ENCODE measurements at regions not wholly inside any gene's neighbourhood (a gene's known extent, or its start where the extent isn't known, plus 50 kb on each side); places are given as distances from the start of the nearest gene placed in this dataset.

DNA sequence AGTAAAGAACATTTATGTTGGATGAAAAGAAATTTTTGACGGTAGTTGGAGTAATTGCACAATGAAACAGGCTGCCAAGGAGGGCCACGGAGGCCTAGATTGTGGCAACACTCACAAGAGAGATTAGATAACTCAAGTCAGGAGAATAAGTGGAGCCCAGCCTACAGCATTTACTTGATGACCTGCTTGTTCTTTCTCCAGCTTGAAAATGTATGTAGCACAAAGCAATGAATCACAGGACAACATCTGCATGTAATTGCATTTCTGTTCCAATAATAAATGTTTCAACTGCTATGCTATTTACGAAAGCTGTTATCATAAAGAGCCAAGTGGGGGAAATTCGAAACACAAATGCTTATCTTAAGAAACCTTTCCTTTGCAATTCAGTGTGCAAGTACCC, 221.2 kb upstream of the MID1 start:
- H3K79me1 ChIP-seq (replicated peaks; ENCODE audit: low read length, poor library complexity, severe bottlenecking), result no peaks in the 10 kb centered on the region
- no peak overlapping the region for H3K27ac ChIP-seq (ENCODE audit: low read length, poor library complexity, severe bottlenecking)

DNA sequence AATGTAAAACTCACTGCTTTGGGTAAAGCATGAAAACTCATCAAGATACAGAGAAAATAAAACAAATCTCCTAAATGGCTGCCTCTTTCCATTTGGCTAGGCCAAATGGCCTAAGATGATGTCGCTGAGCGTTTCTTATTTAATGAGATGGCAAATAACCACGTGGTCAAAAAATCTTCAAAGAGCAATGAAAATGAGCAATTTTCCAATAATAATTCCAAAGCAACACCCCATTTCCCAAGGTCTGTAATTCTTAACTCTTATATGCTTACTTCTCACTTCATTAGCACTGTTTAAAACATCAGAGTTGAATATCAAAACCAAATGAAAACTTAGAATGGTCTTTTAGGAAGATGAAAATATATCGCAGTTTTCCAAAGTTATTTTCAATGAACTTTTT, 222.3 kb upstream of the MID1 start:
- no peak overlapping the region for H3K14ac ChIP-seq (ENCODE audit: low read length in 2 of 2)
- H3K9ac ChIP-seq (ENCODE audit: low read length), result no peak overlapping the region
- H2BK12ac ChIP-seq (ENCODE audit: low read length in 2 of 2), result no peak overlapping the region
- H3K4me1 ChIP-seq (ENCODE audit: control insufficient read depth, insufficient read depth, low read depth, low read length), result no peaks in the 10 kb centered on the region
- H3K23ac ChIP-seq (ENCODE audit: low read length in 2 of 2), result no peak overlapping the region
- no peaks in the 10 kb centered on the region for H3K27me3 ChIP-seq (ENCODE audit: control insufficient read depth in 1 of 2, insufficient read depth in 1 of 2, low read length in 2 of 2)
- DNase-seq, result no peak
- no peak overlapping the region for H2AK5ac ChIP-seq (ENCODE audit: low read length, severe bottlenecking)
- no peaks in the 10 kb centered on the region for H3K9me3 ChIP-seq (ENCODE audit: control insufficient read depth, low read length)
- no peak overlapping the region for H3K18ac ChIP-seq (ENCODE audit: low read depth in 1 of 2, low read length in 2 of 2)
- H3K4me2 ChIP-seq (ENCODE audit: low read length, poor library complexity, severe bottlenecking), result no peak overlapping the region
- no peaks in the 10 kb centered on the region for H3K36me3 ChIP-seq (ENCODE audit: control insufficient read depth in 1 of 2, insufficient read depth in 2 of 2, low read depth in 1 of 2, low read length in 2 of 2)
- H2BK15ac ChIP-seq (ENCODE audit: low read depth, poor library complexity, severe bottlenecking), result no peak overlapping the region
- H2AFZ ChIP-seq (ENCODE audit: low read depth, low read length), result no peak overlapping the region
- H3K27ac ChIP-seq (ENCODE audit: low read length, poor library complexity, severe bottlenecking), result no peak overlapping the region
- H2BK120ac ChIP-seq (ENCODE audit: low read depth, low read length), result no peak overlapping the region
- no peak overlapping the region for H4K8ac ChIP-seq (ENCODE audit: low read length)
- H3K4me3 ChIP-seq (ENCODE audit: insufficient read depth in 1 of 2, low read depth in 1 of 2, low read length in 2 of 2), result no peak overlapping the region
- over 99% methylated on average over 4 of the region's 4 CpGs for WGBS
- no peak overlapping the region for H4K91ac ChIP-seq (ENCODE audit: low read length)
- H3K4ac ChIP-seq (ENCODE audit: low read depth in 1 of 2, low read length in 2 of 2), result no peak overlapping the region
- no peaks in the 10 kb centered on the region for H3K79me1 ChIP-seq (replicated peaks; ENCODE audit: low read length, poor library complexity, severe bottlenecking)
- H2BK5ac ChIP-seq (ENCODE audit: low read depth, low read length, poor library complexity, severe bottlenecking), result no peak overlapping the region

More for the DNA sequence above, 221.2 kb upstream of the MID1 start:
- no peak overlapping the region for H3K14ac ChIP-seq (ENCODE audit: low read length in 2 of 2)
- no peak overlapping the region for H3K4me3 ChIP-seq (ENCODE audit: insufficient read depth in 1 of 2, low read depth in 1 of 2, low read length in 2 of 2)
- no peak overlapping the region for H3K23ac ChIP-seq (ENCODE audit: low read length in 2 of 2)
- H3K4me1 ChIP-seq (ENCODE audit: control insufficient read depth, insufficient read depth, low read depth, low read length), result no peaks in the 10 kb centered on the region
- no peak for DNase-seq
- H3K4me2 ChIP-seq (ENCODE audit: low read length, poor library complexity, severe bottlenecking), result no peak overlapping the region
- H4K91ac ChIP-seq (ENCODE audit: low read length), result no peak overlapping the region
- no peak overlapping the region for H2AFZ ChIP-seq (ENCODE audit: low read depth, low read length)
- H2AK5ac ChIP-seq (ENCODE audit: low read length, severe bottlenecking), result no peak overlapping the region
- no peaks in the 10 kb centered on the region for H3K9me3 ChIP-seq (ENCODE audit: control insufficient read depth, low read length)
- H3K36me3 ChIP-seq (ENCODE audit: control insufficient read depth in 1 of 2, insufficient read depth in 2 of 2, low read depth in 1 of 2, low read length in 2 of 2), result no peaks in the 10 kb centered on the region
- H4K8ac ChIP-seq (ENCODE audit: low read length), result no peak overlapping the region
- H2BK12ac ChIP-seq (ENCODE audit: low read length in 2 of 2), result no peak overlapping the region
- no peak overlapping the region for H3K4ac ChIP-seq (ENCODE audit: low read depth in 1 of 2, low read length in 2 of 2)
- H3K18ac ChIP-seq (ENCODE audit: low read depth in 1 of 2, low read length in 2 of 2), result no peak overlapping the region
- H2BK120ac ChIP-seq (ENCODE audit: low read depth, low read length), result no peak overlapping the region
- no peaks in the 10 kb centered on the region for H3K27me3 ChIP-seq (ENCODE audit: control insufficient read depth in 1 of 2, insufficient read depth in 1 of 2, low read length in 2 of 2)
- no peak overlapping the region for H3K9ac ChIP-seq (ENCODE audit: low read length)
- 100% methylated on average over 1 of the region's 4 CpGs for whole genome bisulfite sequencing
- no peak overlapping the region for H2BK15ac ChIP-seq (ENCODE audit: low read depth, poor library complexity, severe bottlenecking)
- H2BK5ac ChIP-seq (ENCODE audit: low read depth, low read length, poor library complexity, severe bottlenecking), result no peak overlapping the region

DNA sequence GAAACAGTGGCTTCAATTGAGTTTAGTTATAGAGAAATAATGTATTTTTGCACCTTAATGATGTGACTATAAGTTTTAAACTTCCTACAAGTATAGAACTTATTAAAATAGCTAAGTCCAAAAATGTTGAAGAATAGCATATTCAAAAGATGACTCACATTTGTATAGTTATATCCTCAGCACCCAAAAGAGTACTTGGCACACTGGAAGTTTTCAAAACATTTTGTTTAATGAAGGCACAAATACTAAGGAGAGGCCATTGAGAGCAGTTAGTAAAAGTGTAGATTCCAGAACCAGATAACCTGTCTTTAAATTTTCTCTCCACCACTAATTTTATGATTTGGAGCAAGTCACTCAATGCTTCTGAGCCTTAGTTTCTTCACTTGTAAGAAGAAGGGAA, 226.9 kb upstream of the MID1 start:
- Histone ChIP-seq H3K4me3 (ENCODE audit: insufficient read depth in 1 of 2, low read depth in 1 of 2, low read length in 2 of 2) (no peak overlapping the region), H4K91ac (ENCODE audit: low read length) (no peak overlapping the region)
- DNase-seq, result no peak

DNA sequence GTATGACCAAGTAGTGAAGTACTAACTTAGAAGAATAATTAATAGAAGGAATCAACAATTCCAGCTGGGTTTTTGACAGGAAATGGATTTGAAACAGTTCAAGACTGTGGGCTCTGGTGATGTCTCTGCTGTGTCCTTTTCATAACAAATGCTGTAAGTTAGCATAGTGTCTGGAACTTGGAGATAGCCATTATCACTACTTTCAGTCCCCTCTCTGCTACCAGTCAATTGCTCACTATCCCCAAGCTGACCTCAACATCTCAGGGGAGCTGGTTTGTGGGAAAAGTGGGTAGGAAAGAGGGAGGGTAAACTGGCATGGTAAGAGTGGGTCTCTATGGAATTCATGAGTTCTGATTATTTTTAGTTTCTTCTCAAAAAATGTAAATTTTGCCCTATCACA, 231.4 kb upstream of the MID1 start:
- no peak overlapping the region for H2BK5ac ChIP-seq (ENCODE audit: low read depth, low read length, poor library complexity, severe bottlenecking)
- no peak overlapping the region for H3K9ac ChIP-seq (ENCODE audit: low read length)
- H3K27ac ChIP-seq (ENCODE audit: low read length, poor library complexity, severe bottlenecking), result no peak overlapping the region
- no peak overlapping the region for H3K4me3 ChIP-seq (ENCODE audit: insufficient read depth in 1 of 2, low read depth in 1 of 2, low read length in 2 of 2)
- no peak overlapping the region for H3K23ac ChIP-seq (ENCODE audit: low read length in 2 of 2)
- no peak overlapping the region for H2AFZ ChIP-seq (ENCODE audit: low read depth, low read length)
- no peak overlapping the region for H2BK120ac ChIP-seq (ENCODE audit: low read depth, low read length)
- H2BK12ac ChIP-seq (ENCODE audit: low read length in 2 of 2), result no peak overlapping the region
- H3K14ac ChIP-seq (ENCODE audit: low read length in 2 of 2), result no peak overlapping the region
- H2BK15ac ChIP-seq (ENCODE audit: low read depth, poor library complexity, severe bottlenecking), result no peak overlapping the region
- no peak overlapping the region for H4K8ac ChIP-seq (ENCODE audit: low read length)
- H3K79me1 ChIP-seq (replicated peaks; ENCODE audit: low read length, poor library complexity, severe bottlenecking), result no peaks in the 10 kb centered on the region
- no peak overlapping the region for H4K91ac ChIP-seq (ENCODE audit: low read length)
- H3K18ac ChIP-seq (ENCODE audit: low read depth in 1 of 2, low read length in 2 of 2), result no peak overlapping the region
- DNase-seq, result no peak
- H3K4me1 ChIP-seq (ENCODE audit: control insufficient read depth, insufficient read depth, low read depth, low read length), result no peaks in the 10 kb centered on the region
- no peaks in the 10 kb centered on the region for H3K27me3 ChIP-seq (ENCODE audit: control insufficient read depth in 1 of 2, insufficient read depth in 1 of 2, low read length in 2 of 2)
- no peak overlapping the region for H3K4me2 ChIP-seq (ENCODE audit: low read length, poor library complexity, severe bottlenecking)
- H3K36me3 ChIP-seq (ENCODE audit: control insufficient read depth in 1 of 2, insufficient read depth in 2 of 2, low read depth in 1 of 2, low read length in 2 of 2), result no peaks in the 10 kb centered on the region
- H3K9me3 ChIP-seq (ENCODE audit: control insufficient read depth, low read length), result no peaks in the 10 kb centered on the region
- H3K4ac ChIP-seq (ENCODE audit: low read depth in 1 of 2, low read length in 2 of 2), result no peak overlapping the region
- no peak overlapping the region for H2AK5ac ChIP-seq (ENCODE audit: low read length, severe bottlenecking)

More for the DNA sequence above, 226.9 kb upstream of the MID1 start:
- no peak overlapping the region for H2AK5ac ChIP-seq (ENCODE audit: low read length, severe bottlenecking)
- no peak overlapping the region for H3K18ac ChIP-seq (ENCODE audit: low read depth in 1 of 2, low read length in 2 of 2)
- no peak overlapping the region for H3K4ac ChIP-seq (ENCODE audit: low read depth in 1 of 2, low read length in 2 of 2)
- no peak overlapping the region for H2BK120ac ChIP-seq (ENCODE audit: low read depth, low read length)
- H3K14ac ChIP-seq (ENCODE audit: low read length in 2 of 2), result no peak overlapping the region
- no peaks in the 10 kb centered on the region for H3K4me1 ChIP-seq (ENCODE audit: control insufficient read depth, insufficient read depth, low read depth, low read length)
- no peaks in the 10 kb centered on the region for H3K9me3 ChIP-seq (ENCODE audit: control insufficient read depth, low read length)
- H2AFZ ChIP-seq (ENCODE audit: low read depth, low read length), result no peak overlapping the region
- H3K4me2 ChIP-seq (ENCODE audit: low read length, poor library complexity, severe bottlenecking), result no peak overlapping the region
- H3K27me3 ChIP-seq (ENCODE audit: control insufficient read depth in 1 of 2, insufficient read depth in 1 of 2, low read length in 2 of 2), result no peaks in the 10 kb centered on the region
- no peak overlapping the region for H2BK15ac ChIP-seq (ENCODE audit: low read depth, poor library complexity, severe bottlenecking)
- no peak overlapping the region for H3K27ac ChIP-seq (ENCODE audit: low read length, poor library complexity, severe bottlenecking)
- H3K9ac ChIP-seq (ENCODE audit: low read length), result no peak overlapping the region
- H3K79me1 ChIP-seq (replicated peaks; ENCODE audit: low read length, poor library complexity, severe bottlenecking), result no peaks in the 10 kb centered on the region
- H2BK5ac ChIP-seq (ENCODE audit: low read depth, low read length, poor library complexity, severe bottlenecking), result no peak overlapping the region
- H4K8ac ChIP-seq (ENCODE audit: low read length), result no peak overlapping the region
- no peaks in the 10 kb centered on the region for H3K36me3 ChIP-seq (ENCODE audit: control insufficient read depth in 1 of 2, insufficient read depth in 2 of 2, low read depth in 1 of 2, low read length in 2 of 2)
- H2BK12ac ChIP-seq (ENCODE audit: low read length in 2 of 2), result no peak overlapping the region
- H3K23ac ChIP-seq (ENCODE audit: low read length in 2 of 2), result no peak overlapping the region
